ENCODE measurements at regions not wholly inside any gene's neighbourhood (a gene's known extent, or its start where the extent isn't known, plus 50 kb on each side); places are given as distances from the start of the nearest gene placed in this dataset.

- Histone ChIP-seq H3K9me3 (ENCODE audit: insufficient read depth, low read length) (no peaks in the 10 kb centered on the region), H2AFZ (ENCODE audit: low read depth, low read length, severe bottlenecking) (no peak overlapping the region), H3F3A (ENCODE audit: insufficient read depth) (no peaks in the 10 kb centered on the region), H4K20me1 (ENCODE audit: low read depth, low read length) (no peaks in the 10 kb centered on the region), H3K79me2 (ENCODE audit: insufficient read depth, low read length) (no peaks in the 10 kb centered on the region), H3K4me2 (ENCODE audit: low read depth, low read length, poor library complexity, severe bottlenecking) (no peak overlapping the region), H3K4me3 (ENCODE audit: insufficient read depth, low read length, poor library complexity, severe bottlenecking) (no peak overlapping the region), H3K9ac (ENCODE audit: low read length) (no peak overlapping the region), H3K36me3 (ENCODE audit: low read length) (no peaks in the 10 kb centered on the region), H3K9me2 (replicated peaks; ENCODE audit: insufficient read depth, low read length) (no peaks in the 10 kb centered on the region), H3K27me3 (ENCODE audit: low read length) (no peaks in the 10 kb centered on the region), H3K27ac (ENCODE audit: low read depth, low read length) (no peak overlapping the region)
- TF ChIP-seq CTCF (IDR thresholded peaks at IDR 0.05; ENCODE audit: insufficient read depth, low read length, poor library complexity, severe bottlenecking), result no peak
These were observed 710.4 kb upstream of the PABPC4L start for GRCh38 chr4:134911941-134912340.

GRCh38 chr4:134906404-134907023, 704.9 kb upstream of the PABPC4L start:
- H2AFZ ChIP-seq (ENCODE audit: low read depth, low read length, severe bottlenecking), result peak overlapping the region; percentile 77
- no peak overlapping the region for H3K4me2 ChIP-seq (ENCODE audit: low read depth, low read length, poor library complexity, severe bottlenecking)
- H3K9ac ChIP-seq (ENCODE audit: low read length), result no peak overlapping the region
- TF ChIP-seq CTCF (IDR thresholded peaks at IDR 0.05; ENCODE audit: insufficient read depth, low read length, poor library complexity, severe bottlenecking) (peak; percentile 34), EZH2phosphoT487 (conservative IDR thresholded peaks at IDR 0.05; ENCODE audit: low read length) (no peak)
- H3F3A ChIP-seq (ENCODE audit: insufficient read depth), result no peaks in the 10 kb centered on the region
- no peaks in the 10 kb centered on the region for H3K27me3 ChIP-seq (ENCODE audit: low read length)
- no peak overlapping the region for H3K4me3 ChIP-seq (ENCODE audit: insufficient read depth, low read length, poor library complexity, severe bottlenecking)
- no peaks in the 10 kb centered on the region for H3K79me2 ChIP-seq (ENCODE audit: insufficient read depth, low read length)
- H4K20me1 ChIP-seq (ENCODE audit: low read depth, low read length), result no peaks in the 10 kb centered on the region
- no peaks in the 10 kb centered on the region for H3K36me3 ChIP-seq (ENCODE audit: low read length)
- no peaks in the 10 kb centered on the region for H3K9me2 ChIP-seq (replicated peaks; ENCODE audit: insufficient read depth, low read length)
- no peaks in the 10 kb centered on the region for H3K9me3 ChIP-seq (ENCODE audit: insufficient read depth, low read length)
- H3K27ac ChIP-seq (ENCODE audit: low read depth, low read length), result no peak overlapping the region

- no peak overlapping the region for H3K27ac ChIP-seq (ENCODE audit: low read depth, low read length)
- no peaks in the 10 kb centered on the region for H3K9me2 ChIP-seq (replicated peaks; ENCODE audit: insufficient read depth, low read length)
- no peaks in the 10 kb centered on the region for H3K9me3 ChIP-seq (ENCODE audit: insufficient read depth, low read length)
- no peaks in the 10 kb centered on the region for H4K20me1 ChIP-seq (ENCODE audit: low read depth, low read length)
- TF ChIP-seq EZH2phosphoT487 (conservative IDR thresholded peaks at IDR 0.05; ENCODE audit: low read length), result no peak
- no peak overlapping the region for H3K4me3 ChIP-seq (ENCODE audit: insufficient read depth, low read length, poor library complexity, severe bottlenecking)
- H3K9ac ChIP-seq (ENCODE audit: low read length), result no peak overlapping the region
- H3F3A ChIP-seq (ENCODE audit: insufficient read depth), result no peaks in the 10 kb centered on the region
- H3K4me2 ChIP-seq (ENCODE audit: low read depth, low read length, poor library complexity, severe bottlenecking), result no peak overlapping the region
- no peak overlapping the region for H2AFZ ChIP-seq (ENCODE audit: low read depth, low read length, severe bottlenecking)
- no peaks in the 10 kb centered on the region for H3K27me3 ChIP-seq (ENCODE audit: low read length)
- no peaks in the 10 kb centered on the region for H3K79me2 ChIP-seq (ENCODE audit: insufficient read depth, low read length)
- no peaks in the 10 kb centered on the region for H3K36me3 ChIP-seq (ENCODE audit: low read length)
These were observed 703.5 kb upstream of the PABPC4L start for GRCh38 chr4:134905061-134905460.

- Histone ChIP-seq H4K20me1 (ENCODE audit: low read depth, low read length) (no peaks in the 10 kb centered on the region), H3K4me3 (ENCODE audit: insufficient read depth, low read length, poor library complexity, severe bottlenecking) (no peak overlapping the region), H3K27me3 (ENCODE audit: low read length) (no peaks in the 10 kb centered on the region), H3K4me2 (ENCODE audit: low read depth, low read length, poor library complexity, severe bottlenecking) (no peak overlapping the region), H3K9me3 (ENCODE audit: insufficient read depth, low read length) (no peaks in the 10 kb centered on the region), H3K36me3 (ENCODE audit: low read length) (no peaks in the 10 kb centered on the region), H3K9ac (ENCODE audit: low read length) (no peak overlapping the region), H3K27ac (ENCODE audit: low read depth, low read length) (no peak overlapping the region), H3K9me2 (replicated peaks; ENCODE audit: insufficient read depth, low read length) (no peaks in the 10 kb centered on the region), H3K79me2 (ENCODE audit: insufficient read depth, low read length) (no peaks in the 10 kb centered on the region), H3F3A (ENCODE audit: insufficient read depth) (no peaks in the 10 kb centered on the region), H2AFZ (ENCODE audit: low read depth, low read length, severe bottlenecking) (no peak overlapping the region)
- TF ChIP-seq CTCF (IDR thresholded peaks at IDR 0.05; ENCODE audit: insufficient read depth, low read length, poor library complexity, severe bottlenecking), result no peak
- TF ChIP-seq EZH2phosphoT487 (conservative IDR thresholded peaks at IDR 0.05; ENCODE audit: low read length), result no peak
These were observed 686.6 kb upstream of the PABPC4L start for GRCh38 chr4:134888156-134888555.

Data from SU-DHL-6 (cell line).